ENCODE measurements at regions not wholly inside any gene's neighbourhood (a gene's known extent, or its start where the extent isn't known, plus 50 kb on each side); places are given as distances from the start of the nearest gene placed in this dataset.

DNA sequence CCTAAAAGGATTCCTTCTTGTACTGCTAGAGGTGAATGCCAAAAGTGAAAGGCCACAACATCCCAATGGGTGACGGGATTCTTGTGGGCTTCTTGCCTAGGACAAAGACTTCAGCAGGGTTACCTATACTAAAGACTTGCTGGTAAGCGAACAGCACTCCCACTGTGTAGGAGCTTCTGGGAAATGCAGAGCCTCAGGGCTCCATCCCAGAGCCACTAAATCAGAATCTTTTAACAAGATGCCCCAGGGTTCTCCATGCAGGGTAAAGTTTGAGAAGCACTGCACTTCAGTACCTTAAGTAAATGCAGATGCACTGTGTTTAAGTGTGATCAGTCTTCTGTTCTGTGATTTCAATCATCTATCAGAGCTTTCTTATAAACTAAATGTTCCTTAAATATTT is 266.9 kb upstream of the KLF14 start:
- TF ChIP-seq, protein P1, sequence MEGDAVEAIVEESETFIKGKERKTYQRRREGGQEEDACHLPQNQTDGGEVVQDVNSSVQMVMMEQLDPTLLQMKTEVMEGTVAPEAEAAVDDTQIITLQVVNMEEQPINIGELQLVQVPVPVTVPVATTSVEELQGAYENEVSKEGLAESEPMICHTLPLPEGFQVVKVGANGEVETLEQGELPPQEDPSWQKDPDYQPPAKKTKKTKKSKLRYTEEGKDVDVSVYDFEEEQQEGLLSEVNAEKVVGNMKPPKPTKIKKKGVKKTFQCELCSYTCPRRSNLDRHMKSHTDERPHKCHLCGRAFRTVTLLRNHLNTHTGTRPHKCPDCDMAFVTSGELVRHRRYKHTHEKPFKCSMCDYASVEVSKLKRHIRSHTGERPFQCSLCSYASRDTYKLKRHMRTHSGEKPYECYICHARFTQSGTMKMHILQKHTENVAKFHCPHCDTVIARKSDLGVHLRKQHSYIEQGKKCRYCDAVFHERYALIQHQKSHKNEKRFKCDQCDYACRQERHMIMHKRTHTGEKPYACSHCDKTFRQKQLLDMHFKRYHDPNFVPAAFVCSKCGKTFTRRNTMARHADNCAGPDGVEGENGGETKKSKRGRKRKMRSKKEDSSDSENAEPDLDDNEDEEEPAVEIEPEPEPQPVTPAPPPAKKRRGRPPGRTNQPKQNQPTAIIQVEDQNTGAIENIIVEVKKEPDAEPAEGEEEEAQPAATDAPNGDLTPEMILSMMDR (IDR thresholded peaks at IDR 0.05), result no peak
- no peak for TF ChIP-seq POLR2A (IDR thresholded peaks at IDR 0.05)
